ENCODE measurements at regions not wholly inside any gene's neighbourhood (a gene's known extent, or its start where the extent isn't known, plus 50 kb on each side); places are given as distances from the start of the nearest gene placed in this dataset.
A peak's percentile ranks its signal among the peaks of the same experiment; 100 is the strongest.
"Not testable (repeated sequence)": the region's sequence is repeated elsewhere in the genome, so short reads cannot be mapped to it uniquely, and the experiment has no call there.

- DNase-seq = no peak
Measured at GRCh38 chr2:175400975-175401374, 219.5 kb upstream of the ATP5MC3 start.

GRCh38 chr2:175399326-175399725 lies 217.8 kb upstream of the ATP5MC3 start:
- no peak for DNase-seq

GRCh38 chr2:175398848-175399247 lies 217.3 kb upstream of the ATP5MC3 start:
- no peak for DNase-seq

- no peak for DNase-seq
Measured at GRCh38 chr2:175396696-175397095, 215.2 kb upstream of the ATP5MC3 start.

- no peak for DNase-seq
Measured at GRCh38 chr2:175393851-175394250, 212.3 kb upstream of the ATP5MC3 start.

GRCh38 chr2:175383286-175383685 lies 201.8 kb upstream of the ATP5MC3 start:
- DNase-seq = no peak

- no peak for DNase-seq
Measured at GRCh38 chr2:175373729-175374128, 192.2 kb upstream of the ATP5MC3 start.

GRCh38 chr2:175372704-175373701 lies 191.5 kb upstream of the ATP5MC3 start:
- no peak for DNase-seq

- DNase-seq = no peak
Measured at GRCh38 chr2:175371378-175371777, 189.9 kb upstream of the ATP5MC3 start.

- DNase-seq = peak; percentile 50
Measured at GRCh38 chr2:175366815-175367214, 185.3 kb upstream of the ATP5MC3 start.

GRCh38 chr2:175363699-175364098 lies 182.2 kb upstream of the ATP5MC3 start:
- DNase-seq = peak; percentile 53

GRCh38 chr2:175362331-175362730 lies 180.8 kb upstream of the ATP5MC3 start:
- DNase-seq = no peak

- DNase-seq = no peak
Measured at GRCh38 chr2:175359710-175360109, 178.2 kb upstream of the ATP5MC3 start.

- DNase-seq = no peak
Measured at GRCh38 chr2:175356901-175357300, 175.4 kb upstream of the ATP5MC3 start.

- no peak for DNase-seq
Measured at GRCh38 chr2:175355246-175355645, 173.7 kb upstream of the ATP5MC3 start.

GRCh38 chr2:175353275-175353674 lies 171.8 kb upstream of the ATP5MC3 start:
- no peak for DNase-seq

GRCh38 chr2:175351512-175351911 lies 170.0 kb upstream of the ATP5MC3 start:
- no peak for DNase-seq

GRCh38 chr2:175350105-175350504 lies 168.6 kb upstream of the ATP5MC3 start:
- DNase-seq = no peak

GRCh38 chr2:175342085-175342484 lies 160.6 kb upstream of the ATP5MC3 start:
- DNase-seq = no peak

- DNase-seq = no peak
Measured at GRCh38 chr2:175330195-175330594, 148.7 kb upstream of the ATP5MC3 start.

- no peak for DNase-seq
Measured at GRCh38 chr2:175326801-175327200, 145.3 kb upstream of the ATP5MC3 start.

- not testable (repeated sequence) for DNase-seq
Measured at GRCh38 chr2:175326164-175326563, 144.7 kb upstream of the ATP5MC3 start.

- no peak for DNase-seq
Measured at GRCh38 chr2:175323162-175323561, 141.7 kb upstream of the ATP5MC3 start.

- DNase-seq = no peak
Measured at GRCh38 chr2:175318542-175318941, 137.0 kb upstream of the ATP5MC3 start.

GRCh38 chr2:175317751-175318150 lies 136.2 kb upstream of the ATP5MC3 start:
- DNase-seq = no peak

Data from femur (tissue), 1 donor.